CD8-positive, alpha-beta memory T cell (primary cell): ENCODE measurements at regions not wholly inside any gene's neighbourhood (a gene's known extent, or its start where the extent isn't known, plus 50 kb on each side); places are given as distances from the start of the nearest gene placed in this dataset.
"Not testable (repeated sequence)": the region's sequence is repeated elsewhere in the genome, so short reads cannot be mapped to it uniquely, and the experiment has no call there.

Experiments
- CTCF ChIA-PET: fragments of 350-600 bp; sonication (Branson Sonifier 250); formaldehyde crosslinking; loops from one replicate; lab custom pipeline; 2021; ENCODE audit warnings: antibody characterized with exemption; lab: Charles Lee
- POLR2A ChIA-PET: fragments of 350-600 bp; sonication (Branson Sonifier 250); formaldehyde crosslinking; loops from one replicate; lab custom pipeline; 2021; ENCODE audit warnings: antibody characterized with exemption; lab: Charles Lee
- DNase-seq, 5 donors: peaks; one replicate each; pipeline versions ENCODE4 v3.0.0 to v3.0.0-alpha.2; 2020 to 2022; ENCODE audit warnings: mixed read lengths in 1 of 5
- H3K27ac ChIP-seq: one replicate; pipeline ENCODE4 v1.7.0; 2013; ENCODE audit warnings: low read depth, mild to moderate bottlenecking, low read length, moderate library complexity
- H3K27me3 ChIP-seq: 2 replicates; pipeline ENCODE4 v1.7.0; 2013; ENCODE audit warnings: low read length, mild to moderate bottlenecking; ENCODE audit not compliant: insufficient read depth, poor library complexity, severe bottlenecking
- H3K36me3 ChIP-seq: 2 replicates; pipeline ENCODE4 v1.7.0; 2013; ENCODE audit warnings: mild to moderate bottlenecking, low read length, moderate library complexity; ENCODE audit not compliant: insufficient read depth
- H3K4me1 ChIP-seq: 2 replicates; pipeline ENCODE4 v1.7.0; 2013; ENCODE audit warnings: mild to moderate bottlenecking, low read length, moderate library complexity; ENCODE audit not compliant: insufficient read depth
- H3K4me3 ChIP-seq: 2 replicates; pipeline ENCODE4 v1.7.0; 2013; ENCODE audit warnings: mild to moderate bottlenecking, low read length
- H3K9me3 ChIP-seq: 2 replicates; pipeline ENCODE4 v1.7.0; 2013; ENCODE audit warnings: mild to moderate bottlenecking, low read length
- H3K27ac Mint-ChIP-seq, 8 donors: one replicate each; pipeline ENCODE4 v1.8.0; 2020 to 2021; ENCODE audit warnings: mixed read lengths in 8 of 8, mild to moderate bottlenecking in 6 of 8, inconsistent platforms in 3 of 8, moderate library complexity in 3 of 8
- H3K27me3 Mint-ChIP-seq, 2 donors: one replicate each; pipeline ENCODE4 v1.8.0; 2020 to 2021; ENCODE audit warnings: mixed read lengths in 2 of 2, mild to moderate bottlenecking in 1 of 2, moderate library complexity in 1 of 2
- H3K36me3 Mint-ChIP-seq, 3 donors: one replicate each; pipeline ENCODE4 v1.8.0; 2020 to 2021; ENCODE audit warnings: mixed read lengths in 3 of 3, inconsistent platforms in 1 of 3, mild to moderate bottlenecking in 1 of 3
- H3K4me1 Mint-ChIP-seq, 3 donors: one replicate each; pipeline ENCODE4 v1.8.0; 2020 to 2021; ENCODE audit warnings: mixed read lengths in 3 of 3, inconsistent platforms in 1 of 3, mild to moderate bottlenecking in 1 of 3
- H3K4me3 Mint-ChIP-seq, 7 donors: one replicate each; pipeline ENCODE4 v1.8.0; 2020 to 2021; ENCODE audit warnings: mixed read lengths in 7 of 7, mild to moderate bottlenecking in 6 of 7, moderate library complexity in 4 of 7, inconsistent platforms in 2 of 7
- H3K9me3 Mint-ChIP-seq, 5 donors: one replicate each; pipeline ENCODE4 v1.8.0; 2020 to 2022; ENCODE audit warnings: mixed read lengths in 5 of 5, mild to moderate bottlenecking in 3 of 5, moderate library complexity in 2 of 5, inconsistent platforms in 1 of 5

DNA sequence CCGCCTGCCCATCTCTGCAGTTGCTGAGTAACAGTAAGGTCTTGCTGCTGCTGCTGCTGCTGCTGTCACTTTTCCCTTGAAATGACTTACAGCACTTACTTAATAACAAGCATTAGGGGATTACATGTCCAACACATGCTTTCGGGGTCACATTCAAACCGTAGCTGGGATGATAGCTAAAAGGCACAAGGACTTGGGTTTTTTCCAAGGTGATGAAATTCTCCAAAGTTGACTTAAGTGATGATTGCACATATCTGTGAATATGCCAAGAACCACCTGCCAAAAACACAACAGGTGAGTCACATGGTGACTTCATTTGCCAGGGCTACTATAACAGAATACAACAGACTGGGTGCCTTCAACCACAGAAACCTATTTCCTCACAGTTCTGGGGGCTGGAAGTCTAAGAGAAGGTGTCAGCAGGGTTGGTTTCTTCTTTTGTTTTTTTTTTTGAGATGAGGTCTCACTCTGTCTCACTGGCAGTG is 121.9 kb upstream of the TNRC6C start:
- Mint-ChIP-seq H3K9me3 (peaks cover 0 to 15% (median 3%) of the 10 kb centered on the region in 5 donors), H3K4me1 (peaks cover 29 to 39% (median 31%) of the 10 kb centered on the region in 3 donors), H3K4me3 (peak overlapping the region in 3 of 7 donors; percentile 12 to 49 (median 38)), H3K27ac (peak overlapping the region; percentile 28 to 95 (median 78)), H3K36me3 (peaks cover 0 to 10% (median 2%) of the 10 kb centered on the region in 3 donors), H3K27me3 (no peaks in the 10 kb centered on the region)
- Histone ChIP-seq H3K36me3 (no peaks in the 10 kb centered on the region), H3K4me3 (no peak overlapping the region), H3K27ac (no peak overlapping the region), H3K27me3 (no peaks in the 10 kb centered on the region), H3K4me1 (peaks cover 12% of the 10 kb centered on the region), H3K9me3 (no peaks in the 10 kb centered on the region)
- POLR2A ChIA-PET: no interaction called here
- peak in 3 of 5 donors; percentile 15 to 59 (median 57) for DNase-seq
- CTCF ChIA-PET: interaction anchor here (2.8 kb wide), 1 partner anchor 11 kb away, joined by 6 read pairs; no protein-coding TSS in a partner anchor

DNA sequence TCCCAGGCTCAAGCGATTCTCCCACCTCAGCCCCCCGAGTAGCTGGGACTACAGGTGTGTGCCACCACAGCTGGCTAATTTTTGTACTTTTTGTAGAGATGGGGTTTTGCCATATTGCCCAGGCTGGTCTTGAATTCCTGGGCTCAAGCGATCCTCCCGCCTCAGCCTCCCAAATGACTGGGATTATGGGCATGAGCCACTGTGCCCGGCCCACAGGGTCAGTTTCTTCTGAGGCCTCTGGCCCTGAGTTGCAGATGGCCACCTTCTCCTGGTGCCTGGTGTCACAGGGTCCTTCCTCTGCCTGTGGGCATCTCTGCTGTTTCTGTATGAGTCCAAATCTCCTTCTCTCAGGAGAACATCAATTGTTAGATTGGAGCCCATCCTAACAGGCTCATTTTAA is 121.4 kb upstream of the TNRC6C start:
- H3K9me3 ChIP-seq, H3K27me3 ChIP-seq, H3K36me3 Mint-ChIP-seq, H3K36me3 ChIP-seq, DNase-seq, H3K27ac ChIP-seq, H3K4me3 ChIP-seq, POLR2A ChIA-PET, H3K27me3 Mint-ChIP-seq: not testable (repeated sequence)
- H3K4me1 Mint-ChIP-seq: peaks cover 33 to 44% (median 36%) of the 10 kb centered on the region in 3 donors
- H3K27ac Mint-ChIP-seq: peak overlapping the region in 7 of 8 donors; percentile 75 to 95 (median 82)
- H3K4me3 Mint-ChIP-seq: peak overlapping the region in 1 of 7 donors; percentile 49
- H3K4me1 ChIP-seq: peaks cover 17% of the 10 kb centered on the region
- CTCF ChIA-PET: interaction anchor here (2.8 kb wide), 1 partner anchor 11 kb away, joined by 6 read pairs; no protein-coding TSS in a partner anchor
- peaks cover 0 to 15% (median 3%) of the 10 kb centered on the region in 5 donors for H3K9me3 Mint-ChIP-seq

DNA sequence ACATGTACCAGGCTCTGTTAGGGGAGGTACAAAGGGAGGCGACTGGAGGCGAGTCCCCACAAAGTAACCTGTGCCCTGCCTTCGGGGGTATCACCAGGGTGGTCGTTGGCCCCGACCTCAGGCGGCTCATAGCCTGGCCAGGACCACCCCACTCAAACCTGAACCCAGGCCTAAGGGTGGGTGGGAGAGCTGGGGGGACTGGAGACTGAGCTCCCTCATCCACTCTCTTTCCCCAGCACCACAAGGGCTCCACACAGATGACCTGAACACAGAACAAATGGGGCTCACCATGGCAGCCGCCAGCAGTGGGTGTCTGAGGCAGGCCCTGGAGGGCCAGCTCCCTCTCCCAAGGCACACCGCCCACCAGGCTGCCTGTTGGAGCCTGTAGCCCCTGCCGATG is 120.6 kb upstream of the TNRC6C start:
- Histone ChIP-seq H3K4me3 (no peak overlapping the region), H3K4me1 (peaks cover 25% of the 10 kb centered on the region), H3K27me3 (no peaks in the 10 kb centered on the region), H3K27ac (no peak overlapping the region), H3K9me3 (no peaks in the 10 kb centered on the region), H3K36me3 (no peaks in the 10 kb centered on the region)
- H3K9me3 Mint-ChIP-seq: peaks cover 0 to 15% (median 3%) of the 10 kb centered on the region in 5 donors
- no peak overlapping the region for H3K27ac Mint-ChIP-seq
- H3K4me3 Mint-ChIP-seq: peak overlapping the region in 1 of 7 donors; percentile 18
- CTCF ChIA-PET: no interaction called here
- DNase-seq: no peak
- peaks cover 0 to 10% (median 2%) of the 10 kb centered on the region in 3 donors for H3K36me3 Mint-ChIP-seq
- peaks cover 41 to 53% (median 45%) of the 10 kb centered on the region in 3 donors for H3K4me1 Mint-ChIP-seq
- POLR2A ChIA-PET: no interaction called here
- H3K27me3 Mint-ChIP-seq: peaks cover 0 to 2% of the 10 kb centered on the region in 2 donors

DNA sequence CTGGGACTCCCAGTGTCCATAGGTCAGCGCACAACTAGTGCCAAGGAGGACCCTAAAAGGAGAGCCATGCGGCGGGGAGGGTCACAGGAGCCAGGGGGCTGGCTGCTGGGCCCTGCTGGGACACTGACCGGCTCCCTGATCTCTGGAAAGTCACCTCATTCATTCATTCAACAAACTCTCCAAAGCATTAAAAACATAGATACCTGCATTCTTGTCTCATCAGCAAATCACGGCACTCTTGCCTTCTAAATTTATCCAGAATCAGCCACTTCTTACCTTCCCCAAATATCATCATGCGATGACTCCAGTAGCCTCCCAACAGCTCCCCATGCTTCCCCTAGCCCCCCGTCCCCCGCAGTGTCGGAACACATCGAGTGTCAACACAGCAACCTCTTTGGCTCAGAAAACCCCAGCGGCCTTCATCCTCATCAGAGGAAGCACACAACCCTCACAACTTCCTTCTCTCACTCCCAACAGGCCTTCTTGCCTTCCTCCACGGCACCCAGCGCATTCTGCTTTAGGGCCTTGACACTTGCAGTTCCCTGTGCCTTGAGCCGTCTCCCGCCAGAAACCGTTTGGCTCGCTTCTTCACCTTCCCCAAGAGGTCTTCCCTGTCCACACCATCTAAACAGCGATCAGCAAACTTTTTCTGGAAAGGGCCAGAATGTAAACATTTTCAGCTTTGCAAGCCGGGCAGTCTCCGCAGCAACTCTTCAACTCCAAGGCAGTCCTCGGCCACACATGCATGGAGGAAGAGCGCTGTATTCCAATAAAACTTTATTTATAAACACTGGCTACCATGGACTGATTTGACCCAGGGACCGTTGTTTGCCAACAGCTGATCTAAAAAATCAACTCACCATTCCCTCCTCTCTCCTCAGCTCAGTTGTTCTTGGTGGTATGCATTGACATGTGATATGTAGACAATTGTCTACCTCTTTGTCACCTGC is 119.5 kb upstream of the TNRC6C start:
- no peak overlapping the region for H3K27ac ChIP-seq
- no peak overlapping the region for H3K4me3 ChIP-seq
- DNase-seq: no peak
- H3K36me3 ChIP-seq: no peaks in the 10 kb centered on the region
- POLR2A ChIA-PET: interaction anchor here (0.6 kb wide), 1 partner anchor 32 kb away, joined by 4 read pairs; no protein-coding TSS in a partner anchor
- no peak overlapping the region for H3K4me3 Mint-ChIP-seq
- H3K4me1 ChIP-seq: peaks cover 35% of the 10 kb centered on the region
- peaks cover 0 to 15% (median 3%) of the 10 kb centered on the region in 5 donors for H3K9me3 Mint-ChIP-seq
- peaks cover 0 to 2% of the 10 kb centered on the region in 2 donors for H3K27me3 Mint-ChIP-seq
- peak overlapping the region in 6 of 8 donors; percentile 18 to 85 (median 27) for H3K27ac Mint-ChIP-seq
- H3K9me3 ChIP-seq: no peaks in the 10 kb centered on the region
- no peaks in the 10 kb centered on the region for H3K27me3 ChIP-seq
- peaks cover 45 to 59% (median 51%) of the 10 kb centered on the region in 3 donors for H3K4me1 Mint-ChIP-seq
- H3K36me3 Mint-ChIP-seq: peaks cover 0 to 10% (median 2%) of the 10 kb centered on the region in 3 donors
- CTCF ChIA-PET: interaction anchor here (1.2 kb wide), 1 partner anchor 175 kb away, joined by 4 read pairs; no protein-coding TSS in a partner anchor

DNA sequence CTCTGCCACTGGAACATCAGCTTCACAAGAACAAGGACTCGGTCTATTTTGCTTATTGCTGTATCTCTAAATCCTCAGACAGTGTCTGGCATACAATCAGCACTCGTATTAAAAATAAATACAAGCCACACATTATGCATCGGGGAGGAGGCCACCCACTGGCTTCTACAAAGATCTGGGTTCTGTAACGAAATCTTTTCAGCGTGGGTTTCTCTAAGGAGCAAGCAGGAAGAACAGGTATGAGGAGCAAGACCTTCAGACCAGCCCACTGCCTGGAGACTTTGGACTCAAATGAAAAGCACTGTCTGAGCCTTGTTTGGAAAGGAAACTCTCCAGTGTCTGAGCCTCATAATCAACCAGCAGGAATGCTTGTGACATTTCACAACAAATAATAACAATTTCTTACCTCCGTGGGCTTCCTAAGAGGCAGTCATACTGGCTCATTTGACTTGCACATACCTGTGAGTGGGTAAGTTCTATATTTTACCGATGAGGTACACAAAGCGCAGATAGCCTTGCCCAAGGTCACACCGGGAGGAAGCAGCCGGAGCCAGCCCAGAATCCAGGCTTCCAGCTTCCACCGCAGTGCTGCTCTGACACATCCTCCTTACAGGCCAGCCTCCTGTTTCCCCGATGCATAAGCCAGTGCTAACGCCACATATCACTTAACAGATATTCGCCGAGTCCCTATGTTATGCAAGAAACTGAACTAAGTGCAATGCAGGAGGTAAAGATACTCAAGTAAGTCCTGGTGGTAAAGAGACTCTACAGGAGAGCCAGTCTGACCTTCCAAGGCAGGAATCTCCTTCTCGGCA is 118.6 kb upstream of the TNRC6C start:
- ChIA-PET POLR2A (no interaction called here), CTCF (interaction anchor here (1.2 kb wide), 1 partner anchor 174 kb away, joined by 4 read pairs; no protein-coding TSS in a partner anchor)
- Mint-ChIP-seq H3K4me3 (no peak overlapping the region), H3K4me1 (peaks cover 44 to 59% (median 51%) of the 10 kb centered on the region in 3 donors), H3K27ac (peak overlapping the region in 3 of 8 donors; percentile 18 to 84 (median 38)), H3K27me3 (peaks cover 0 to 2% of the 10 kb centered on the region in 2 donors), H3K9me3 (peaks cover 0 to 15% (median 3%) of the 10 kb centered on the region in 5 donors), H3K36me3 (peaks cover 0 to 10% (median 2%) of the 10 kb centered on the region in 3 donors)
- Histone ChIP-seq H3K9me3 (no peaks in the 10 kb centered on the region), H3K4me1 (peaks cover 35% of the 10 kb centered on the region), H3K27ac (no peak overlapping the region), H3K27me3 (no peaks in the 10 kb centered on the region), H3K4me3 (no peak overlapping the region), H3K36me3 (no peaks in the 10 kb centered on the region)
- no peak for DNase-seq

DNA sequence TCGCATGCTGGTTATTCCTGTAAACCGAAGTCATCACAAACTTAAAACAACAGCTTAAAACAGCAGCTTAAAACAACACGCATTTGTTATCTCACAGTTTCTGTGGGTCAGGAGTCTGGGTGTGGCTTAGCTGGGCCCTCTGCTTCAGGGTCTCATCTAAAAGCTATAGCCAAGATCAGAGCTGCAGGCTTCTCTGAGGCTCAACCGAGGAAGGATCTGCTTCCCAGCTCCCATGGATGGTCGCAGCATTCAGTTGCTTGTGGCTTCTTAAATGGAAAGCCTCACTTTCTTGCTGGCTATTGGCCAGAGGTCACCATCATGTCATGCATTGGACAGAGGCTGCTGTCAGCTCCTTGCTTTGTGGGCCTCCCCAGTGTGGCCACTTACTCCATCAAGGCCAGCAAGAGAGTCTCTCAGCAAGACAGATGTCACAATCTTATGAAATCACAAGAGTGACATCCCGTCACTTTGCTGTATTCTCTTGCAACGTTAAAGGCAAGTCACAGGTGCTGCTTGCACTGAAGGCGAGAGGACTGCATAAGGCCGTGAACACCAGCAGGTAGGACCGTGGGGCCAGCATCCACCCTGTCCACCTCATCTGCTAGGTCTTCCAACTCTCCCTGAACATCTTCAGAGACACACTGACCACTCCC is 117.9 kb upstream of the TNRC6C start:
- Mint-ChIP-seq H3K27me3 (peaks cover 0 to 2% of the 10 kb centered on the region in 2 donors), H3K27ac (peak overlapping the region in 5 of 8 donors; percentile 38 to 84 (median 66)), H3K36me3 (peaks cover 0 to 10% (median 2%) of the 10 kb centered on the region in 3 donors), H3K4me3 (no peak overlapping the region), H3K9me3 (peaks cover 0 to 15% (median 3%) of the 10 kb centered on the region in 5 donors), H3K4me1 (peaks cover 43 to 56% (median 46%) of the 10 kb centered on the region in 3 donors)
- no peaks in the 10 kb centered on the region for H3K27me3 ChIP-seq
- H3K27ac ChIP-seq: no peak overlapping the region
- POLR2A ChIA-PET: no interaction called here
- no peak overlapping the region for H3K4me3 ChIP-seq
- DNase-seq: no peak
- H3K36me3 ChIP-seq: no peaks in the 10 kb centered on the region
- H3K9me3 ChIP-seq: no peaks in the 10 kb centered on the region
- peaks cover 37% of the 10 kb centered on the region for H3K4me1 ChIP-seq
- CTCF ChIA-PET: interaction anchor here (1.2 kb wide), 1 partner anchor 173 kb away, joined by 4 read pairs; no protein-coding TSS in a partner anchor
